PC-3 (cell line): ENCODE measurements at regions not wholly inside any gene's neighbourhood (a gene's known extent, or its start where the extent isn't known, plus 50 kb on each side); places are given as distances from the start of the nearest gene placed in this dataset.

Source experiments
- ATAC-seq: fragments of 200-7000 bp; cut with Tn5 transposase; 2 replicates; pipeline ENCODE4 v1.9.1; 2020; ENCODE audit warnings: mild to moderate bottlenecking, moderate library complexity
- BruUV-seq: library from RNA; stranded (reverse); fragments of 400-500 nt; replicated peaks from 2 replicates; lab custom pipeline; 2021; lab: Mats Ljungman, UMichigan
- CTCF ChIA-PET: fragments of 300-600 bp; sonication (Branson Sonifier 250); formaldehyde crosslinking; loops from one replicate; lab custom pipeline; 2022; ENCODE audit warnings: antibody characterized with exemption; lab: Charles Lee
- POLR2A ChIA-PET: fragments of 300-600 bp; sonication (Branson Sonifier 250); formaldehyde crosslinking; loops from one replicate; lab custom pipeline; 2022; ENCODE audit warnings: antibody characterized with exemption; ENCODE audit not compliant: unreplicated experiment; lab: Charles Lee
- DNase-seq: peaks from one replicate; pipeline ENCODE4 v3.0.0-alpha.2; 2015
- H2AFZ ChIP-seq: fragments of 300-600 bp; sonication (generic); 2 replicates; pipeline ENCODE4 v1.6.0; 2016; ENCODE audit warnings: antibody characterized with exemption, low read length
- H3F3A ChIP-seq: fragments of 300-600 bp; sonication (generic); one replicate; pipeline ENCODE4 v1.6.0; 2017; ENCODE audit warnings: antibody characterized with exemption, low read length, control low read depth, mild to moderate bottlenecking; ENCODE audit not compliant: unreplicated experiment
- H3K27ac ChIP-seq: fragments of 300-600 bp; sonication (generic); 2 replicates; pipeline ENCODE4 v1.5.1; 2016; ENCODE audit warnings: mild to moderate bottlenecking, low read length
- H3K27me3 ChIP-seq: fragments of 300-600 bp; sonication (generic); 2 replicates; pipeline ENCODE4 v1.6.1; 2016; ENCODE audit warnings: low read length, mixed read lengths
- H3K36me3 ChIP-seq: fragments of 300-600 bp; sonication (generic); 2 replicates; pipeline ENCODE4 v1.6.1; 2016; ENCODE audit warnings: low read depth, mixed run types, low read length, mixed read lengths
- H3K4me1 ChIP-seq: fragments of 300-600 bp; sonication (generic); 2 replicates; pipeline ENCODE4 v1.5.1; 2016; ENCODE audit warnings: low read length; ENCODE audit not compliant: insufficient read depth
- H3K4me2 ChIP-seq: fragments of 300-600 bp; sonication (generic); 2 replicates; pipeline ENCODE4 v1.6.0; 2016; ENCODE audit warnings: low read length
- H3K4me3 ChIP-seq: fragments of 300-600 bp; sonication (generic); 2 replicates; pipeline ENCODE4 v1.5.1; 2016; ENCODE audit warnings: mild to moderate bottlenecking, low read length, mixed read lengths
- H3K79me2 ChIP-seq: fragments of 300-600 bp; sonication (generic); 2 replicates; pipeline ENCODE4 v1.6.1; 2017; ENCODE audit warnings: low read length, mixed read lengths
- H3K9ac ChIP-seq: fragments of 300-600 bp; sonication (generic); 2 replicates; pipeline ENCODE4 v1.6.0; 2016; ENCODE audit warnings: mild to moderate bottlenecking, low read length
- H3K9me2 ChIP-seq: fragments of 300-600 bp; sonication (generic); replicated peaks from 2 replicates; pipeline ENCODE4 v1.6.1; 2016; ENCODE audit warnings: mixed run types, low read length, mixed read lengths
- H3K9me3 ChIP-seq: fragments of 300-600 bp; sonication (generic); 2 replicates; pipeline ENCODE4 v1.6.1; 2016; ENCODE audit warnings: low read length, mixed read lengths
- H4K20me1 ChIP-seq: fragments of 300-600 bp; sonication (generic); 2 replicates; pipeline ENCODE4 v1.6.1; 2016; ENCODE audit warnings: low read length, mixed read lengths
- EZH2 ChIP-seq: fragments of 300-600 bp; sonication (generic); IDR thresholded peaks from one replicate; pipeline ENCODE4 v1.6.1; 2017; ENCODE audit warnings: antibody characterized with exemption, mild to moderate bottlenecking, low read length; ENCODE audit not compliant: unreplicated experiment
- EZH2phosphoT487 ChIP-seq: fragments of 300-600 bp; sonication (generic); IDR thresholded peaks from 2 replicates; pipeline ENCODE4 v1.6.1; 2018; ENCODE audit warnings: mild to moderate bottlenecking, antibody characterized with exemption, low read length, borderline replicate concordance
- intact Hi-C: fragments of 100-400 bp; cut with micrococcal nuclease; formaldehyde crosslinking; loops from 2 replicates; pipeline ENCODE4 v1.9.0; 2023
- TF ChIP-seq, protein P1 (sequence below): fragments of 300-600 bp; sonication (generic); conservative IDR thresholded peaks from 2 replicates; pipeline ENCODE4 v1.5.1; 2017; ENCODE audit warnings: antibody characterized with exemption, low read depth, mild to moderate bottlenecking, low read length

- H4K20me1 ChIP-seq: no peaks in the 10 kb centered on the region
- DNase-seq (no peak), ATAC-seq (no peak)
- no peaks in the 10 kb centered on the region for H3F3A ChIP-seq
- H2AFZ ChIP-seq: no peak overlapping the region
- H3K79me2 ChIP-seq: no peaks in the 10 kb centered on the region
- no peak overlapping the region for H3K4me2 ChIP-seq
- peaks cover 10% of the 10 kb centered on the region; the same call in 1 of the 2 replicates for H3K9me3 ChIP-seq
- peaks cover under 1% of the 10 kb centered on the region; the same call in 1 of the 2 replicates for H3K4me1 ChIP-seq
- H3K9ac ChIP-seq: no peak overlapping the region
- intact Hi-C loops: no loop called here
- no peaks in the 10 kb centered on the region; the same call in 1 of the 2 replicates for H3K27me3 ChIP-seq
- no peak overlapping the region for H3K4me3 ChIP-seq
- POLR2A ChIA-PET: no interaction called here
- H3K36me3 ChIP-seq: no peaks in the 10 kb centered on the region
- H3K27ac ChIP-seq: no peak overlapping the region
- BruUV-seq: no TSS peak
- TF ChIP-seq EZH2phosphoT487: no peak
- H3K9me2 ChIP-seq: no peaks in the 10 kb centered on the region
- CTCF ChIA-PET: no interaction called here
These were observed 74.0 kb upstream of the CTNNB1 start for GRCh38 chr3:41125258-41125657.

DNA sequence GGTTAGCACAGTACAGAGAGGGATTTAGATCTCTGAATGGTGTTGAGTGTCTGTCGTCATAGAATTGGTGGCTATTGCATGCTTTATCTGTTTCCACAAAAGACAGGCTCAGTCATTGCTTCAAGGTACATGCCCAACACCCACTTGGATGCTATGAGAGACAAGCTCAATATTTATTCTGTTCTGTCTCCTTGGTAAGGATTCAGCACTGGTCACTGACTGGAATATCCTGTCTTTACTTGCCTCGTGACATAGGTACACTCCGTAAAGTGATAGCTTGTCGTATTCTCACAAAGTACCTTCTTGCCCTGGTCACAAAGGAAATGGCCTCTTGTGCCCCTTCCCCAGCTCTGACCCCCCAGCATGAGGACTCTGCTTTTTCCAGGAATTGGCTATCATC is 72.8 kb upstream of the CTNNB1 start:
- POLR2A ChIA-PET: no interaction called here
- TF ChIP-seq EZH2phosphoT487: no peak
- no peak for TF ChIP-seq EZH2
- TF ChIP-seq, protein P1, sequence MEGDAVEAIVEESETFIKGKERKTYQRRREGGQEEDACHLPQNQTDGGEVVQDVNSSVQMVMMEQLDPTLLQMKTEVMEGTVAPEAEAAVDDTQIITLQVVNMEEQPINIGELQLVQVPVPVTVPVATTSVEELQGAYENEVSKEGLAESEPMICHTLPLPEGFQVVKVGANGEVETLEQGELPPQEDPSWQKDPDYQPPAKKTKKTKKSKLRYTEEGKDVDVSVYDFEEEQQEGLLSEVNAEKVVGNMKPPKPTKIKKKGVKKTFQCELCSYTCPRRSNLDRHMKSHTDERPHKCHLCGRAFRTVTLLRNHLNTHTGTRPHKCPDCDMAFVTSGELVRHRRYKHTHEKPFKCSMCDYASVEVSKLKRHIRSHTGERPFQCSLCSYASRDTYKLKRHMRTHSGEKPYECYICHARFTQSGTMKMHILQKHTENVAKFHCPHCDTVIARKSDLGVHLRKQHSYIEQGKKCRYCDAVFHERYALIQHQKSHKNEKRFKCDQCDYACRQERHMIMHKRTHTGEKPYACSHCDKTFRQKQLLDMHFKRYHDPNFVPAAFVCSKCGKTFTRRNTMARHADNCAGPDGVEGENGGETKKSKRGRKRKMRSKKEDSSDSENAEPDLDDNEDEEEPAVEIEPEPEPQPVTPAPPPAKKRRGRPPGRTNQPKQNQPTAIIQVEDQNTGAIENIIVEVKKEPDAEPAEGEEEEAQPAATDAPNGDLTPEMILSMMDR: no peak
- Histone ChIP-seq H3F3A (no peaks in the 10 kb centered on the region), H4K20me1 (no peaks in the 10 kb centered on the region), H3K9me2 (no peaks in the 10 kb centered on the region), H3K9me3 (peaks cover 11% of the 10 kb centered on the region; the same call in 1 of the 2 replicates), H3K4me1 (peaks cover 11% of the 10 kb centered on the region), H2AFZ (no peak overlapping the region), H3K79me2 (no peaks in the 10 kb centered on the region), H3K9ac (no peak overlapping the region), H3K4me3 (no peak overlapping the region), H3K27me3 (no peaks in the 10 kb centered on the region; the same call in 1 of the 2 replicates), H3K36me3 (no peaks in the 10 kb centered on the region), H3K4me2 (no peak overlapping the region), H3K27ac (no peak overlapping the region)
- BruUV-seq: no TSS peak
- CTCF ChIA-PET: no interaction called here
- no peak for ATAC-seq
- intact Hi-C loops: no loop called here
- DNase-seq: no peak

DNA sequence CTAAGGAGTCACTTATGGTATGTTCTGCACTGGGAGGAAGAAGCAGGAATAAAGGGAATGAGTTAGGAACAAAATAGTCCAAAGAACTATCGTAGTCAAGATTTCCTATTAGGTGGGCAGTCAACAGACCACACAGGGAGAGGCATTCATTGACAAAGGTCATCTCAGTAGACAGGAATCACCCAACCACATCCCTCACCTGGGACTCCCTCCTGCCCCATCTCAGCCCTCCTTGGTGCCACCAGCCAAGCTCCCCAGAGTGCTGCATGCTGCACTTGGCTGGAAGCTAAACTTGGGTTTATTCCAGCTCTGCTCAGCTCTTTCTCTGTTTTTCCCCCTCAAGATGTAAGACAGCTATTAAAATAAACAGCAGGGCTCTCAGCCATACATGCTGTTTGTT is 72.3 kb upstream of the CTNNB1 start:
- no peaks in the 10 kb centered on the region for H3K9me2 ChIP-seq
- no peak overlapping the region for H3K4me3 ChIP-seq
- H3K9ac ChIP-seq: no peak overlapping the region
- TF ChIP-seq EZH2: no peak
- TF ChIP-seq, protein P1: no peak
- no peak for TF ChIP-seq EZH2phosphoT487
- no peak overlapping the region for H3K27ac ChIP-seq
- ChIA-PET CTCF (no interaction called here), POLR2A (no interaction called here)
- H3K27me3 ChIP-seq: no peaks in the 10 kb centered on the region; the same call in 1 of the 2 replicates
- BruUV-seq: no TSS peak
- intact Hi-C loops: no loop called here
- no peaks in the 10 kb centered on the region for H3F3A ChIP-seq
- H3K79me2 ChIP-seq: no peaks in the 10 kb centered on the region
- no peaks in the 10 kb centered on the region for H4K20me1 ChIP-seq
- H2AFZ ChIP-seq: no peak overlapping the region
- peaks cover 16% of the 10 kb centered on the region for H3K4me1 ChIP-seq
- H3K9me3 ChIP-seq: peaks cover 11% of the 10 kb centered on the region; the same call in 1 of the 2 replicates
- H3K4me2 ChIP-seq: no peak overlapping the region
- no peak for ATAC-seq
- DNase-seq: no peak
- H3K36me3 ChIP-seq: no peaks in the 10 kb centered on the region
